WTC11 (cell line): ENCODE measurements at regions not wholly inside any gene's neighbourhood (a gene's known extent, or its start where the extent isn't known, plus 50 kb on each side); places are given as distances from the start of the nearest gene placed in this dataset.

Source experiments
- ATAC-seq: fragments of 200-7000 bp; cut with Tn5 transposase; 2 replicates; pipeline ENCODE4 v1.10.0; 2021; ENCODE audit warnings: mild to moderate bottlenecking, moderate library complexity
- CTCF ChIA-PET: fragments of 300-600 bp; sonication (Branson Sonifier 250); formaldehyde crosslinking; loops from one replicate; lab custom pipeline; 2021; ENCODE audit warnings: antibody characterized with exemption; lab: Charles Lee
- POLR2A ChIA-PET: fragments of 350-600 bp; sonication (Branson Sonifier 250); formaldehyde crosslinking; loops from one replicate; lab custom pipeline; 2021; ENCODE audit warnings: antibody characterized with exemption; lab: Charles Lee
- DNase-seq: peaks from one replicate; pipeline ENCODE4 v3.0.0; 2021; ENCODE audit warnings: low spot score
- H3K27ac Mint-ChIP-seq: 2 replicates; pipeline ENCODE4 v1.8.0; 2021; ENCODE audit warnings: mixed read lengths
- H3K27me3 Mint-ChIP-seq: 2 replicates; pipeline ENCODE4 v1.8.0; 2021; ENCODE audit warnings: low read depth, mild to moderate bottlenecking, moderate library complexity, mixed read lengths
- H3K36me3 Mint-ChIP-seq: 2 replicates; pipeline ENCODE4 v1.8.0; 2021; ENCODE audit warnings: mixed read lengths
- H3K4me1 Mint-ChIP-seq: 2 replicates; pipeline ENCODE4 v1.8.0; 2022; ENCODE audit warnings: mixed read lengths
- H3K4me3 Mint-ChIP-seq: 2 replicates; pipeline ENCODE4 v1.8.0; 2021; ENCODE audit warnings: mild to moderate bottlenecking, moderate library complexity, mixed read lengths
- H3K9me3 Mint-ChIP-seq: 2 replicates; pipeline ENCODE4 v1.8.0; 2021; ENCODE audit warnings: mixed read lengths
- ELF4 ChIP-seq: sonication (generic); formaldehyde crosslinking; IDR thresholded peaks from 2 replicates; pipeline ENCODE4 v1.8.1; 2022; ENCODE audit warnings: low read depth, mild to moderate bottlenecking, moderate library complexity, missing genetic modification reagents
- KAT7 ChIP-seq: sonication (generic); formaldehyde crosslinking; IDR thresholded peaks from 2 replicates; pipeline ENCODE4 v1.8.1; 2023; ENCODE audit warnings: missing genetic modification reagents, mild to moderate bottlenecking, borderline replicate concordance
- MXD4 ChIP-seq: fragments of 250-450 bp; sonication (Bioruptor Pico); IDR thresholded peaks from 2 replicates; pipeline ENCODE4 v1.8.0; 2021; ENCODE audit warnings: mild to moderate bottlenecking, moderate library complexity, borderline replicate concordance
- MYBL2 ChIP-seq: sonication (generic); formaldehyde crosslinking; IDR thresholded peaks from 2 replicates; pipeline ENCODE4 v1.8.1; 2023; ENCODE audit warnings: mild to moderate bottlenecking, moderate library complexity, missing genetic modification reagents
- ZNF121 ChIP-seq: sonication (generic); formaldehyde crosslinking; IDR thresholded peaks from 2 replicates; pipeline ENCODE4 v1.8.0; 2023; ENCODE audit warnings: missing genetic modification reagents
- ZNF232 ChIP-seq: sonication (generic); formaldehyde crosslinking; IDR thresholded peaks from 2 replicates; pipeline ENCODE4 v1.8.0; 2022; ENCODE audit warnings: mild to moderate bottlenecking, missing genetic modification reagents
- ZNF317 ChIP-seq: sonication (generic); formaldehyde crosslinking; IDR thresholded peaks from 2 replicates; pipeline ENCODE4 v1.8.1; 2023; ENCODE audit warnings: low read depth, mild to moderate bottlenecking, moderate library complexity, missing genetic modification reagents, borderline replicate concordance
- ZNF671 ChIP-seq: fragments of 250-450 bp; sonication (Bioruptor Pico); IDR thresholded peaks from 2 replicates; pipeline ENCODE4 v1.8.0; 2021; ENCODE audit warnings: mild to moderate bottlenecking
- TF ChIP-seq, protein P1 (sequence below): fragments of 250-450 bp; sonication (Bioruptor Pico); IDR thresholded peaks from 2 replicates; pipeline ENCODE4 v1.9.0; 2021; ENCODE audit warnings: mild to moderate bottlenecking, borderline replicate concordance
- TF ChIP-seq, protein P2 (sequence below): fragments of 250-450 bp; sonication (Bioruptor Pico); IDR thresholded peaks from 2 replicates; pipeline ENCODE4 v2.1.2; 2022; ENCODE audit warnings: mild to moderate bottlenecking, moderate library complexity
- TF ChIP-seq, protein P3 (sequence below): sonication (generic); formaldehyde crosslinking; IDR thresholded peaks from 2 replicates; pipeline ENCODE4 v1.8.1; 2023; ENCODE audit warnings: mild to moderate bottlenecking, missing genetic modification reagents, moderate library complexity
- TF ChIP-seq, protein P4 (sequence below): sonication (generic); formaldehyde crosslinking; conservative IDR thresholded peaks from 2 replicates; pipeline ENCODE4 v1.8.1; 2023; ENCODE audit warnings: mild to moderate bottlenecking, low read depth, missing genetic modification reagents, moderate library complexity
- TF ChIP-seq, protein P5 (sequence below): sonication (generic); formaldehyde crosslinking; IDR thresholded peaks from 2 replicates; pipeline ENCODE4 v1.8.0; 2023; ENCODE audit warnings: missing genetic modification reagents, mild to moderate bottlenecking, borderline replicate concordance
- TF ChIP-seq, protein P6 (sequence below): sonication (generic); formaldehyde crosslinking; IDR thresholded peaks from 2 replicates; pipeline ENCODE4 v1.8.1; 2023; ENCODE audit warnings: mild to moderate bottlenecking, moderate library complexity, missing genetic modification reagents

DNA sequence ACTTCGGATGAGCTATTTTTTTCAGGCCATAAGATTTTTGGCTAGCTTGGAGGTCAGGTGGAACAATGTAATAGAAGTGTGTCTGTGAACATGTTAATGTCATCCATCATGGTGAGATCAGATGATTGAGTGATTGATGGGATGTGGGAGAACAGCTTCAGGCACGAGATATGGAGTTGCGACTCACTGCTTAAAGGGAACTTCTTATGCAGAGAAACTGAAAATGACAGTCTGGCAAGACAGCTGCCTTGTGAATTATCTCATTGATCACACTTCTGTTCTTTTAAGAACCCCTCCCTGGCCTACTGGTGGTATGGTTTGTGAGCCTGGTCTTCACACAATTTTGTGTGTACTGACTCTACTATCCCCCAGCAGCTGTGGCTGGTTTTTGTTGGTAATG is 96.0 kb downstream of the OLFM4 start:
- H3K36me3 Mint-ChIP-seq, result no peaks in the 10 kb centered on the region
- no peak overlapping the region for H3K4me3 Mint-ChIP-seq
- no peak overlapping the region for H3K27ac Mint-ChIP-seq
- H3K4me1 Mint-ChIP-seq, result peaks cover 25% of the 10 kb centered on the region
- POLR2A ChIA-PET, result no interaction called here
- CTCF ChIA-PET, result interaction anchor here (1.0 to 1.5 kb wide), 2 partner anchors 27 to 157 kb away, joined by 3 to 4 read pairs; no protein-coding TSS in a partner anchor
- no peak for ATAC-seq
- TF ChIP-seq, protein P1, sequence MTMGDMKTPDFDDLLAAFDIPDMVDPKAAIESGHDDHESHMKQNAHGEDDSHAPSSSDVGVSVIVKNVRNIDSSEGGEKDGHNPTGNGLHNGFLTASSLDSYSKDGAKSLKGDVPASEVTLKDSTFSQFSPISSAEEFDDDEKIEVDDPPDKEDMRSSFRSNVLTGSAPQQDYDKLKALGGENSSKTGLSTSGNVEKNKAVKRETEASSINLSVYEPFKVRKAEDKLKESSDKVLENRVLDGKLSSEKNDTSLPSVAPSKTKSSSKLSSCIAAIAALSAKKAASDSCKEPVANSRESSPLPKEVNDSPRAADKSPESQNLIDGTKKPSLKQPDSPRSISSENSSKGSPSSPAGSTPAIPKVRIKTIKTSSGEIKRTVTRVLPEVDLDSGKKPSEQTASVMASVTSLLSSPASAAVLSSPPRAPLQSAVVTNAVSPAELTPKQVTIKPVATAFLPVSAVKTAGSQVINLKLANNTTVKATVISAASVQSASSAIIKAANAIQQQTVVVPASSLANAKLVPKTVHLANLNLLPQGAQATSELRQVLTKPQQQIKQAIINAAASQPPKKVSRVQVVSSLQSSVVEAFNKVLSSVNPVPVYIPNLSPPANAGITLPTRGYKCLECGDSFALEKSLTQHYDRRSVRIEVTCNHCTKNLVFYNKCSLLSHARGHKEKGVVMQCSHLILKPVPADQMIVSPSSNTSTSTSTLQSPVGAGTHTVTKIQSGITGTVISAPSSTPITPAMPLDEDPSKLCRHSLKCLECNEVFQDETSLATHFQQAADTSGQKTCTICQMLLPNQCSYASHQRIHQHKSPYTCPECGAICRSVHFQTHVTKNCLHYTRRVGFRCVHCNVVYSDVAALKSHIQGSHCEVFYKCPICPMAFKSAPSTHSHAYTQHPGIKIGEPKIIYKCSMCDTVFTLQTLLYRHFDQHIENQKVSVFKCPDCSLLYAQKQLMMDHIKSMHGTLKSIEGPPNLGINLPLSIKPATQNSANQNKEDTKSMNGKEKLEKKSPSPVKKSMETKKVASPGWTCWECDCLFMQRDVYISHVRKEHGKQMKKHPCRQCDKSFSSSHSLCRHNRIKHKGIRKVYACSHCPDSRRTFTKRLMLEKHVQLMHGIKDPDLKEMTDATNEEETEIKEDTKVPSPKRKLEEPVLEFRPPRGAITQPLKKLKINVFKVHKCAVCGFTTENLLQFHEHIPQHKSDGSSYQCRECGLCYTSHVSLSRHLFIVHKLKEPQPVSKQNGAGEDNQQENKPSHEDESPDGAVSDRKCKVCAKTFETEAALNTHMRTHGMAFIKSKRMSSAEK (CRISPR knock-in tag), result no peak
- no peak for TF ChIP-seq MXD4 (CRISPR knock-in tag)
- no peak for TF ChIP-seq KAT7 (CRISPR knock-in tag)
- TF ChIP-seq ZNF121 (CRISPR knock-in tag), result no peak
- TF ChIP-seq ELF4 (CRISPR knock-in tag), result no peak
- DNase-seq, result no peak
- H3K27me3 Mint-ChIP-seq, result peaks cover 7% of the 10 kb centered on the region; the same call in 1 of the 2 replicates
- H3K9me3 Mint-ChIP-seq, result peaks cover 13% of the 10 kb centered on the region

DNA sequence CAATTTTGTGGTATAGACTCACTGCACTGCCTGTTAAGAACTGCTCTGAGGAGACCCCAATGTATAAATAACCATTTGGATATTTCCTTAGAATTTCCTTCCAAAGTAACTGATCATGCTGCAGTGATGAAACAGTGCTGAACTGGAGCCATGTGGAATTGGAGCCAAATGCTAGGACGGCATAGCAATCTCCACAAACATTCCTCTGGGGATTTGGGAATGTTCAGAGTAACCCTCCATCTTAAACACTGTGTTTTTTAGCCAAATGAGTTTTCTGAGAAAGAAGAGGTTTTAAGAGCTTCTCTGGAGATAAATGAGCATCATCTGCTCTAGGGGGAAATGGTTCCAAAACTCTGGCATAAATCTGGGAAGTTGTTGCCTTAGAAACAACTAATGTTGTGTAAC is 98.2 kb downstream of the OLFM4 start:
- CTCF ChIA-PET, result interaction anchor here (1.4 kb wide), 1 partner anchor 159 kb away, joined by 4 read pairs; no protein-coding TSS in a partner anchor
- peaks cover 13% of the 10 kb centered on the region for H3K9me3 Mint-ChIP-seq
- H3K4me1 Mint-ChIP-seq, result peaks cover 9% of the 10 kb centered on the region
- no peak overlapping the region for H3K27ac Mint-ChIP-seq
- H3K4me3 Mint-ChIP-seq, result no peak overlapping the region
- ATAC-seq, result no peak
- TF ChIP-seq, protein P2, sequence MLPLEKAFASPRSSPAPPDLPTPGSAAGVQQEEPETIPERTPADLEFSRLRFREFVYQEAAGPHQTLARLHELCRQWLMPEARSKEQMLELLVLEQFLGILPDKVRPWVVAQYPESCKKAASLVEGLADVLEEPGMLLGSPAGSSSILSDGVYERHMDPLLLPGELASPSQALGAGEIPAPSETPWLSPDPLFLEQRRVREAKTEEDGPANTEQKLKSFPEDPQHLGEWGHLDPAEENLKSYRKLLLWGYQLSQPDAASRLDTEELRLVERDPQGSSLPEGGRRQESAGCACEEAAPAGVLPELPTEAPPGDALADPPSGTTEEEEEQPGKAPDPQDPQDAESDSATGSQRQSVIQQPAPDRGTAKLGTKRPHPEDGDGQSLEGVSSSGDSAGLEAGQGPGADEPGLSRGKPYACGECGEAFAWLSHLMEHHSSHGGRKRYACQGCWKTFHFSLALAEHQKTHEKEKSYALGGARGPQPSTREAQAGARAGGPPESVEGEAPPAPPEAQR (CRISPR knock-in tag), result no peak
- TF ChIP-seq, protein P3, sequence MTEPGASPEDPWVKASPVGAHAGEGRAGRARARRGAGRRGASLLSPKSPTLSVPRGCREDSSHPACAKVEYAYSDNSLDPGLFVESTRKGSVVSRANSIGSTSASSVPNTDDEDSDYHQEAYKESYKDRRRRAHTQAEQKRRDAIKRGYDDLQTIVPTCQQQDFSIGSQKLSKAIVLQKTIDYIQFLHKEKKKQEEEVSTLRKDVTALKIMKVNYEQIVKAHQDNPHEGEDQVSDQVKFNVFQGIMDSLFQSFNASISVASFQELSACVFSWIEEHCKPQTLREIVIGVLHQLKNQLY (CRISPR knock-in tag), result no peak
- TF ChIP-seq, protein P4, sequence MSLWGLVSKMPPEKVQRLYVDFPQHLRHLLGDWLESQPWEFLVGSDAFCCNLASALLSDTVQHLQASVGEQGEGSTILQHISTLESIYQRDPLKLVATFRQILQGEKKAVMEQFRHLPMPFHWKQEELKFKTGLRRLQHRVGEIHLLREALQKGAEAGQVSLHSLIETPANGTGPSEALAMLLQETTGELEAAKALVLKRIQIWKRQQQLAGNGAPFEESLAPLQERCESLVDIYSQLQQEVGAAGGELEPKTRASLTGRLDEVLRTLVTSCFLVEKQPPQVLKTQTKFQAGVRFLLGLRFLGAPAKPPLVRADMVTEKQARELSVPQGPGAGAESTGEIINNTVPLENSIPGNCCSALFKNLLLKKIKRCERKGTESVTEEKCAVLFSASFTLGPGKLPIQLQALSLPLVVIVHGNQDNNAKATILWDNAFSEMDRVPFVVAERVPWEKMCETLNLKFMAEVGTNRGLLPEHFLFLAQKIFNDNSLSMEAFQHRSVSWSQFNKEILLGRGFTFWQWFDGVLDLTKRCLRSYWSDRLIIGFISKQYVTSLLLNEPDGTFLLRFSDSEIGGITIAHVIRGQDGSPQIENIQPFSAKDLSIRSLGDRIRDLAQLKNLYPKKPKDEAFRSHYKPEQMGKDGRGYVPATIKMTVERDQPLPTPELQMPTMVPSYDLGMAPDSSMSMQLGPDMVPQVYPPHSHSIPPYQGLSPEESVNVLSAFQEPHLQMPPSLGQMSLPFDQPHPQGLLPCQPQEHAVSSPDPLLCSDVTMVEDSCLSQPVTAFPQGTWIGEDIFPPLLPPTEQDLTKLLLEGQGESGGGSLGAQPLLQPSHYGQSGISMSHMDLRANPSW (CRISPR knock-in tag), result no peak
- TF ChIP-seq, all 79 proteins: peak for 0
- no peak for DNase-seq
- POLR2A ChIA-PET, result no interaction called here
- Mint-ChIP-seq H3K27me3 (peaks cover 10% of the 10 kb centered on the region), H3K36me3 (no peaks in the 10 kb centered on the region)

DNA sequence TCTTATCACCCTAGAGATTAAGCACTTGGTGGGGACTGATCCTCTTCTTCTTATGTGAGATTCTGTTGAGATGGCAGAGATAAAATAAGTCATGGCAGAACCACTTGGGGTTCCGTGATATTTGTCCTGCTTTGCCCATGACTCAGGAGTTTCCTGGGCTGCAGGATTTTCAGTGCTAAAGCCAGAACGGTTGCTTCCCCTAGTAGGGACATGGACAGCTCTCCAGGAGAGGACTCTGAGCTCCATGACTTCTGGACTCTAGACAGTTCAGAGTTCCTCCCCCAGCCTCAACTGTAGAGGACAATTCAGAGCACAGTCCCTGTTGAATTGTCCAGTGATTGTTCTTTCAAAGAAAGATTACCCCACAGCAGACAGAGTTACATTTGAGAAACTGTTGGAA is 98.8 kb downstream of the OLFM4 start:
- TF ChIP-seq ELF4 (CRISPR knock-in tag) (no peak), ZNF317 (CRISPR knock-in tag) (no peak), ZNF232 (CRISPR knock-in tag) (no peak), ZNF671 (CRISPR knock-in tag) (no peak), MYBL2 (CRISPR knock-in tag) (no peak)
- TF ChIP-seq, protein P5, sequence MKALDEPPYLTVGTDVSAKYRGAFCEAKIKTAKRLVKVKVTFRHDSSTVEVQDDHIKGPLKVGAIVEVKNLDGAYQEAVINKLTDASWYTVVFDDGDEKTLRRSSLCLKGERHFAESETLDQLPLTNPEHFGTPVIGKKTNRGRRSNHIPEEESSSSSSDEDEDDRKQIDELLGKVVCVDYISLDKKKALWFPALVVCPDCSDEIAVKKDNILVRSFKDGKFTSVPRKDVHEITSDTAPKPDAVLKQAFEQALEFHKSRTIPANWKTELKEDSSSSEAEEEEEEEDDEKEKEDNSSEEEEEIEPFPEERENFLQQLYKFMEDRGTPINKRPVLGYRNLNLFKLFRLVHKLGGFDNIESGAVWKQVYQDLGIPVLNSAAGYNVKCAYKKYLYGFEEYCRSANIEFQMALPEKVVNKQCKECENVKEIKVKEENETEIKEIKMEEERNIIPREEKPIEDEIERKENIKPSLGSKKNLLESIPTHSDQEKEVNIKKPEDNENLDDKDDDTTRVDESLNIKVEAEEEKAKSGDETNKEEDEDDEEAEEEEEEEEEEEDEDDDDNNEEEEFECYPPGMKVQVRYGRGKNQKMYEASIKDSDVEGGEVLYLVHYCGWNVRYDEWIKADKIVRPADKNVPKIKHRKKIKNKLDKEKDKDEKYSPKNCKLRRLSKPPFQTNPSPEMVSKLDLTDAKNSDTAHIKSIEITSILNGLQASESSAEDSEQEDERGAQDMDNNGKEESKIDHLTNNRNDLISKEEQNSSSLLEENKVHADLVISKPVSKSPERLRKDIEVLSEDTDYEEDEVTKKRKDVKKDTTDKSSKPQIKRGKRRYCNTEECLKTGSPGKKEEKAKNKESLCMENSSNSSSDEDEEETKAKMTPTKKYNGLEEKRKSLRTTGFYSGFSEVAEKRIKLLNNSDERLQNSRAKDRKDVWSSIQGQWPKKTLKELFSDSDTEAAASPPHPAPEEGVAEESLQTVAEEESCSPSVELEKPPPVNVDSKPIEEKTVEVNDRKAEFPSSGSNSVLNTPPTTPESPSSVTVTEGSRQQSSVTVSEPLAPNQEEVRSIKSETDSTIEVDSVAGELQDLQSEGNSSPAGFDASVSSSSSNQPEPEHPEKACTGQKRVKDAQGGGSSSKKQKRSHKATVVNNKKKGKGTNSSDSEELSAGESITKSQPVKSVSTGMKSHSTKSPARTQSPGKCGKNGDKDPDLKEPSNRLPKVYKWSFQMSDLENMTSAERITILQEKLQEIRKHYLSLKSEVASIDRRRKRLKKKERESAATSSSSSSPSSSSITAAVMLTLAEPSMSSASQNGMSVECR, result no peak
- TF ChIP-seq, protein P6, sequence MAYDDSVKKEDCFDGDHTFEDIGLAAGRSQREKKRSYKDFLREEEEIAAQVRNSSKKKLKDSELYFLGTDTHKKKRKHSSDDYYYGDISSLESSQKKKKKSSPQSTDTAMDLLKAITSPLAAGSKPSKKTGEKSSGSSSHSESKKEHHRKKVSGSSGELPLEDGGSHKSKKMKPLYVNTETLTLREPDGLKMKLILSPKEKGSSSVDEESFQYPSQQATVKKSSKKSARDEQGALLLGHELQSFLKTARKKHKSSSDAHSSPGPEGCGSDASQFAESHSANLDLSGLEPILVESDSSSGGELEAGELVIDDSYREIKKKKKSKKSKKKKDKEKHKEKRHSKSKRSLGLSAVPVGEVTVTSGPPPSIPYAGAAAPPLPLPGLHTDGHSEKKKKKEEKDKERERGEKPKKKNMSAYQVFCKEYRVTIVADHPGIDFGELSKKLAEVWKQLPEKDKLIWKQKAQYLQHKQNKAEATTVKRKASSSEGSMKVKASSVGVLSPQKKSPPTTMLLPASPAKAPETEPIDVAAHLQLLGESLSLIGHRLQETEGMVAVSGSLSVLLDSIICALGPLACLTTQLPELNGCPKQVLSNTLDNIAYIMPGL (CRISPR knock-in tag), result no peak
- H3K4me3 Mint-ChIP-seq, result no peak overlapping the region
- no peak overlapping the region for H3K27ac Mint-ChIP-seq
- DNase-seq (no peak), ATAC-seq (no peak)
- H3K36me3 Mint-ChIP-seq, result no peaks in the 10 kb centered on the region
- H3K9me3 Mint-ChIP-seq, result peaks cover 13% of the 10 kb centered on the region
- H3K27me3 Mint-ChIP-seq, result peaks cover 10% of the 10 kb centered on the region
- ChIA-PET CTCF (interaction anchor here (1.4 kb wide), 1 partner anchor 159 kb away, joined by 4 read pairs; no protein-coding TSS in a partner anchor), POLR2A (no interaction called here)
- peaks cover 8% of the 10 kb centered on the region for H3K4me1 Mint-ChIP-seq
